ENCODE measurements at regions not wholly inside any gene's neighbourhood (a gene's known extent, or its start where the extent isn't known, plus 50 kb on each side); places are given as distances from the start of the nearest gene placed in this dataset.

DNA sequence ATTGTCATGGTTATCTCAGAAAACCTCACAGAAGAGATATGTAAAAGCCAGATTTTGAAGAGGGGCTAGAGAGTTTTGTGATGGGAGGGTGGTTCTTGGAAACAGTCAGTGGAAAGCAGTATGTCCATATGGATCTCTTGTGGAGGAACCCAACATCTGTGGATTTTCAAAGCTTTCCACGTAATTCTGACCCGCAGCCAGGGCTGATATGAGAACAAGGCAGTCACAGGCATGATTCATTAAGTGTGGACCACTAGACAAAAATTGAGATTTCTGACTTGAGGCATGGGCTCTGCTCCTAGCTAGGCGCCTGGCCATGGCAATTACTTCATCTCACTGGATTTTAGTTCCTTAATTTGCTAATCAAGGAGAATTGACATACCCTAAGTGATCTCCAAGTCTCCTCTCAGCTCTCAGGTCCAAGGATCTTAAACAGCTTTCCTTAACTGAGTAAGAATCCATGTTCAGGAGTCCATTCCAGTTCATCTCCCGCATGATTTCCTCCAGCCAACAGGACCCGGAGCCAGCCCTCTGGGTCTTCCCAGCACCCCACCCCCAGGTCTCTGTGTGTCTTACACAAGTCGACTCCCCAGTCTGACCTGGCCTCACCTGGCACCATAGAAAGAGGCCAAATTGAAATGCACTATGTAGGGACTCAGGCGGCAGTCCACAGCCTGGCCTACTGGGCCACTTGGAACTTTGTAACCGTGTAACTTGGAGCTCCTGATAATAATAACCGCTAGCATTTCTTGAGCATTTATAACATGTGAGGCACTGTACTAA, 176.3 kb upstream of the PARP11 start:
- DNase-seq (ENCODE audit: low read depth in 2 of 2), result no peak

DNA sequence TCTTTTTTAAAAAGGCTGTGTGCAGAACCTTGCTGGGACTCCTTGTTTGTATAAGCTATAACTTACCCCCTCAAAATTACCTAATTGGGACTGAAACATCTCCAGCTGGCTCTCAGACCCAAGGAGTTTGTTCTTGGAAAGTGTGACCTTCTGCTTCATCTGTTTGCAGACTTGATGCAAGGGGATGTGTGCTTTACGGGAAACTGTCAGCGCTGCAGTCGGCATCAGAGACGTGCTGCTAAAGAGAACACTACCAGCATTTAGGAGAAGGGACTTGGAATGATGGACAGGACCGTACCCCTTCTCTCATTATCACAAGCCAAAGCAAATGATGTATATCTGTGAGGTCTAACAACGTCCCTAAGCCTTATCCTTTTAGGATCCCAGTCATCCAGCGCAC, 174.2 kb upstream of the PARP11 start:
- no peak for DNase-seq (ENCODE audit: low read depth in 2 of 2)

DNA sequence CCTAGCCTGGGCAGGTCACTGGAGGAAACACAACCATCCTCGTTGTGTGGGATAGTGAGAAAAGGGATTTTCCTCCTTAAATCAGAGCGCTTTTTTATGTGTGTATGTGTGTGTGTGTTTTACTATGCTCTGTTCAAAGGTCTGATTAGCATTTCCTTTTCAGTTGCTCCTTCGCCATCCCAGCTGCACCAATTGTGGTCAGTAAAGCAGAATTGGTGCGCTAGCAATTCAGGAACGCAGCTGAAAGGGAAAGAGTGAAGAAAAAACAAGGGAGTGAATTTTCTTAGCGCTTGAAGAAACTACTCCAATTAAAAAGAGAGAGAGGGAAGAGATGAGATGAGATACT, 173.3 kb upstream of the PARP11 start:
- no peak for DNase-seq (ENCODE audit: low read depth in 2 of 2)

- DNase-seq (ENCODE audit: low read depth in 2 of 2), result no peak
Observed at GRCh38 chr12:4045786-4046494, 172.7 kb upstream of the PARP11 start.

DNA sequence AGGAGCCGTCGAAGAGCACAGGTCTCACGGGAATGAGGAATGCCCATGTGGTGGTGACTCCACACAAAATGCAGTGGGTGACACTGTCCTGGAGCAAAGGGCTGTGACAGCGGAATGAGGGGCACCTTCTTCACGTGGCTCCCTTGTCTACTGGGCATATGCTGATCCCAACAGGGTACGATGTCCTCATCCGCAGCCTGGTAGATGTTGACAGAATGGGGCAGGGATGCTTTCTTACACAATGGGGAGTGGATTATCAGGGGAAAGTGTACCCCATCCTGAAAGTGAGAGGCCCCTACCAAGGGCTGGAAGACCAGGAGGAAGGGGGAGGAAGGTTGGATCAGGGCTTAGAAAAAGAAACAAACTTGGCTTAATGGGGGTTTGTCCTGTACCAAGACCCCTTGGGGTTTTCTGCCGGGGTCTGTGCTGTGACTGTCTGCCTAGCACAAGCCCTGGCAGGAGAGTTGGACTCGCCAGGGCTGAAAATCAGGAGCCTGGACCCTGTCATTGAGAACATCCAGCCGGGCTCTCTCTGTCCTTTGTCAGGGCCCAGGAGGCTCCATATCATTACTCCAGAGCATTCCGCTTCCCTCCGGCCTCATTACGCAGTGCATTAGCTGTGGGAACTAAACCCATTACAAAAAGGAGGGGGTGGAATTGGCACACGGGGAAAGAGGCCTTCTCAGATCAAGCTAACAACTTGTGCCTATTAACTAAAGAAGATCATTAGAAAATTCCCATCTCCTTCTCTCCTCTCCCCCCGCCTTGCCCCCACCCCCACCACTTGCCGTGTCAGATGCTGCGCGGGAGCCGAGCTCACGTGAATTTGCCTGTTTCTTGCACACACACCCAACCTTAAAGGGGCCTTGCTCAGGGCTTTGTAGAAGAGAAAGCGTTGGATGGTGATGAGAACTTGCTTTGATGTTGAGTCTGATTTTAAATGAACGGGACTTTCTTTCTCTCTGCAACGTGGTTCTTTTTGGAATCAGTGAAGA, 171.8 kb upstream of the PARP11 start:
- no peak for DNase-seq (ENCODE audit: low read depth in 2 of 2)

DNA sequence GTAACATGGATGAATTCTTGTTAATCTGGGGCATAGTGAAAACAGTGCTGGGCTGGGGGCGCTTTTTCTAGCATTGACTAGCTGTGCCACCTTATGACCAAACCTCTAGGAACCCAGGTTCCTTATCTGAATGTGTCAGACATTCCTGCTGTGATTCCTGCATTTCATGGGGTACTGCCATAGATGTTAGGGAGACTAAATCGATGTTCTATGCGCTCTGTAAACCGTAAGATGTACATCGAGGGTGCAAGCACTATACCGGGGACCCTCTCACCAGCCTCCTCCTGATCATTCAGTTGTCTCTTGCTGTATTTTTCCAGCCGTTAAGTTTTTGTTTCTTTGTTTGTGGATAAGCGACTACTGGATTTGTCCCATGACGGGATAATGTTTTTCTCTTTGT, 170.9 kb upstream of the PARP11 start:
- no peak for DNase-seq (ENCODE audit: low read depth in 2 of 2)

GRCh38 chr12:4041187-4041885, 168.1 kb upstream of the PARP11 start:
- no peak for DNase-seq (ENCODE audit: low read depth in 2 of 2)

GRCh38 chr12:4039931-4040330, 166.7 kb upstream of the PARP11 start:
- no peak for DNase-seq (ENCODE audit: low read depth in 2 of 2)

DNA sequence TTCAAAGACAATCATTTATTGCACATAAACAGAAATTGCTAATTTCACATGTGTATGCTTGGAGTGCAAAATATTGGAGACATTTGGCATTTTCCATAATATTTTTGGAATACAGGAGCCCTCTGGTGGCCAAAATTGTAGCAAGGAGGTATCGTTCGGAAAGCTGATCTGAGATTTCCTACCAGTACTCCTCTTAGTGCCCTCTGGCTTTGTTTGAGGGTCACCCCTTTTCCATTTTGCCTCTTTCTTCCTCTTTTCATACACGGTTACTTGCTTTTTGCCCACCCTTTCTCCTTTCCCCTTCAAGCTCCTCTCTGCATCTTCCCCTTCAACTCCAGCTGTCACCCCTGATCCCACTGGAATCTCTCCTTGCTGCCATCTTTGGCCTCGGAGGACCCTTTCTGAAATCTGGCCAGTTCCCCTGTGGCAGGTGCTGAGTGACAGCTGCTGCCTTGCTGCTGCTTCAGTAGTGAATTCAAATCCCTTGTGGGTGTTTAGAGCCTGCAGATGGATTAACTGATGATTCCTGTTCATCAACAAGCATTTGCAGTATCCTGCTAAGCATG, 164.6 kb upstream of the PARP11 start:
- DNase-seq (ENCODE audit: low read depth in 2 of 2), result no peak

GRCh38 chr12:4036671-4037271, 163.6 kb upstream of the PARP11 start:
- no peak for DNase-seq (ENCODE audit: low read depth in 2 of 2)

DNA sequence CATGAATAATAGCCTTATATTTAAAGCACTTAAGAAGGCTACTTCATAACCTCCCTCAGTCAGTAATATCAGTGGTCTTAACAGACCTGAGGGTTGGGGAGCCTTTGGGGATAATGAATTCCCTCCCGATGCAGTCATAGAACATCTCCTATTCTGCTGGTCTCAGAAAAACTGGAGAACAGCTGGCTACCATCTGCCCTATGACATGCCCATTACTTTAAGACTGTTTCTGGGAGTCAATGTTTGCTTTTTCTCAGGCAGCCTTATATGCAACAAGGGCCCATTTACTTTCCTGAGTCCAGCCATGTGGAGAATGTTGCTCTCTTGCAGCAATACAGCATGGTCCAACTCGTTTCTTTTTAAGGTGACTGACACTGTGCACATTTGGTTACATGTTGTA, 161.7 kb upstream of the PARP11 start:
- no peak for DNase-seq (ENCODE audit: low read depth in 2 of 2)

GRCh38 chr12:4032924-4033615, 159.9 kb upstream of the PARP11 start:
- DNase-seq (ENCODE audit: low read depth in 2 of 2), result no peak

- no peak for DNase-seq (ENCODE audit: low read depth in 2 of 2)
Observed at GRCh38 chr12:4031703-4032291, 158.6 kb upstream of the PARP11 start.

- DNase-seq (ENCODE audit: low read depth in 2 of 2), result peak; percentile 39 to 58
Observed at GRCh38 chr12:4030929-4031702, 157.9 kb upstream of the PARP11 start.

DNA sequence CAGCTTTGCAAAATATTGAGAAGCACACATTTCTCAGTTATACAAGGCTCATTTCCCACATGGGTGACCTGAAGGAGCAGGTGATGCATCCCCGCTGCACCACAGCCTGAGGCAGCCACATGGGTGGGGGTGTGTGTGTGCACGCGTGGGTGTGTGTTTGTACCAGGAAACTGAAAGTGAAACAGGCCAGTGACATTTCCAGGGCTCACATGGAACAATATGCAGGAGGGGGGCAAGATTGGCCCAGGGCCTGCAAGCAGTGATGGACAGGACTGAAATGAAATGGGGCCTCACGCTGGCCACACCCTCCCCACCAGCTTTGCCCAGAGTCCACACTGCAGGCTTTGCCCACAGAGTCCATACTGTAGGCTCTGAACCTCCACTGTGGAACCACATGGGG, 154.2 kb upstream of the PARP11 start:
- DNase-seq (ENCODE audit: low read depth in 2 of 2), result peak; percentile 62 to 82

DNA sequence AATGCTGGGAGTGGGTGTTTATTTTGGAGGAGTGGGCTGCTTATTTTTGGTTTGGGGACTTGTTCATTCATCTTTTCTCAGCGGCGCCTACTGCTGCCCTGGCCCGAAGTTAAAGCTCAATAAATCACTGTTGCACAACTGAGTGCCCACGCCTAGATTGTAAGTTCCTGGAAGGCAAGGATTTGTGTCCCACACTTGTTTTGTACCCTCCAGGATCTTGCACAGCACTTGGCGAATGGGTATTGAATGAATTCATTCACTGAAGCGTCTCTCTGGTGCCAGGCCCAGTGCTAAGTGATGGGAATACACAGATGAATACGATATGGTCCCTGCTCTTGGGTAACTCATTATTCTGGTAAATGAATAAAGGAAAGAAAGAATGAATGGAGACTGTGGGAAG, 153.3 kb upstream of the PARP11 start:
- no peak for DNase-seq (ENCODE audit: low read depth in 2 of 2)

DNA sequence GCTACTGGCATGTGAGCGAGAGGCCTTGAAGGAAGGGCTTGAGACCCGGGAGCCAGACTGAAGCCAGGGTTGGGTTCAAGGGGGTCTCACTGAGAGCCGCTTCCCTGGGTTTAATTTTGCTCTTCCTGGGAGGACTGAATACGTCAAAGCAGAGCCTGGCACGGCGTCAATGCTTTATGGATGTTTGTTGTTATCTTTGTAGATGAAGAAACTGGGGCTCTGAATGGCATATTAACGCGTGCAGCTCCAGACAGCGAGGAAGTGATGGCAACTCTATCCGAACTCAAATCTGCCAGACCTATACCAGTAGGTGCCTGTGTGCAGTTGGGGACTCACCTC, 152.8 kb upstream of the PARP11 start:
- DNase-seq (ENCODE audit: low read depth in 2 of 2), result no peak

- no peak for DNase-seq (ENCODE audit: low read depth in 2 of 2)
Observed at GRCh38 chr12:4025181-4026019, 152.2 kb upstream of the PARP11 start.
